ENCODE measurements at regions not wholly inside any gene's neighbourhood (a gene's known extent, or its start where the extent isn't known, plus 50 kb on each side); places are given as distances from the start of the nearest gene placed in this dataset.

DNA sequence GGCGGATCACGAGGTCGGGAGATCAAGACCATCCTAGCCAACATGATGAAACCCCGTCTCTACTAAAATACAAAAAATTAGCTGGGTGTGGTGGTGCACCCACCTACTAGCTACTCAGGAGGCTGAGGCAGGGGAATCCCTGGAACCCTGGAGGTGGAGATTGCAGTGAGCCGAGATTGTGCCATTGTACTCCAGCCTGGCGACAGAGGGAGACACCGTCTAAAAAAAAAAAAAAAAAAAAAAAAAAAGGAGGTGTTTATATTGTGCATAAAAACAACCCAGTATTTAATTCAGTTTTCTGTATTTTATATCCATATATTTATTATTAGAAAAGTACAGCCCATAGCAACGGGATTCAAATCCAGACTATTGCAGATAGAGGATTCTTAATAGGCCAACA, 129.1 kb upstream of the SOX2 start:
- TF ChIP-seq POLR2A (IDR thresholded peaks at IDR 0.05) (no peak), POLR2AphosphoS5 (IDR thresholded peaks at IDR 0.05) (no peak), EP300 (IDR thresholded peaks at IDR 0.05) (no peak)
- TF ChIP-seq, protein P1, sequence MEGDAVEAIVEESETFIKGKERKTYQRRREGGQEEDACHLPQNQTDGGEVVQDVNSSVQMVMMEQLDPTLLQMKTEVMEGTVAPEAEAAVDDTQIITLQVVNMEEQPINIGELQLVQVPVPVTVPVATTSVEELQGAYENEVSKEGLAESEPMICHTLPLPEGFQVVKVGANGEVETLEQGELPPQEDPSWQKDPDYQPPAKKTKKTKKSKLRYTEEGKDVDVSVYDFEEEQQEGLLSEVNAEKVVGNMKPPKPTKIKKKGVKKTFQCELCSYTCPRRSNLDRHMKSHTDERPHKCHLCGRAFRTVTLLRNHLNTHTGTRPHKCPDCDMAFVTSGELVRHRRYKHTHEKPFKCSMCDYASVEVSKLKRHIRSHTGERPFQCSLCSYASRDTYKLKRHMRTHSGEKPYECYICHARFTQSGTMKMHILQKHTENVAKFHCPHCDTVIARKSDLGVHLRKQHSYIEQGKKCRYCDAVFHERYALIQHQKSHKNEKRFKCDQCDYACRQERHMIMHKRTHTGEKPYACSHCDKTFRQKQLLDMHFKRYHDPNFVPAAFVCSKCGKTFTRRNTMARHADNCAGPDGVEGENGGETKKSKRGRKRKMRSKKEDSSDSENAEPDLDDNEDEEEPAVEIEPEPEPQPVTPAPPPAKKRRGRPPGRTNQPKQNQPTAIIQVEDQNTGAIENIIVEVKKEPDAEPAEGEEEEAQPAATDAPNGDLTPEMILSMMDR (IDR thresholded peaks at IDR 0.05) = no peak
